Coronary artery (tissue), 2 donors: ENCODE measurements at regions not wholly inside any gene's neighbourhood (a gene's known extent, or its start where the extent isn't known, plus 50 kb on each side); places are given as distances from the start of the nearest gene placed in this dataset.
"Not testable (repeated sequence)": the region's sequence is repeated elsewhere in the genome, so short reads cannot be mapped to it uniquely, and the experiment has no call there.

ENCODE experiments used
- DNase-seq: peaks from one replicate; pipeline ENCODE4 v3.0.0-alpha.2; 2017; ENCODE audit warnings: low spot score
- H3K27ac ChIP-seq, 2 donors: fragments of 200-600 bp; sonication (generic); one replicate each; pipeline ENCODE4 v1.5.1; 2016 to 2019
- H3K4me3 ChIP-seq: fragments of 200-600 bp; sonication (generic); 2 replicates; pipeline ENCODE4 v1.5.1; 2016; ENCODE audit warnings: mild to moderate bottlenecking, moderate library complexity
- TF ChIP-seq, protein P1 (sequence below): fragments of 200-600 bp; sonication (generic); IDR thresholded peaks from one replicate; pipeline ENCODE4 v1.5.1; 2019; ENCODE audit warnings: antibody characterized with exemption

DNA sequence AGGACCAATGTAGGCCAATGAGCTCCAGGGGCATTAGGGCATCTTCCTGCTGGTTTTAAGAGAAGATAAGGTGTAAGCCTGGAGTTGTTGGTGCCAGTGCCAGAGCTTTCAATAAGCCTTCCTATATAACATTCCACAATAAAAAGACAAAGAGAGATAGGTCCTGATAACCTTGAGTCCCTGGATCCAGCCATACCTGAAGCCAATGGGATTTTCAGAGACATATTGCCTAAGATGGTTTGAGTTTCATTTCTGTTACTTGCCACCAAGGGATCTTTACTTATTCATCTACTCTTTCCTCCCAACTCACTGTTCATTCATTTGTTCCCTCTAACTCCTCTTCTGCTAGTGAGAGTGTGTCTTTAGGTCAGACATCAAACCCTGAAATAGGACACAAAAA lies 68.8 kb upstream of the CAPZB start:
- TF ChIP-seq, protein P1, sequence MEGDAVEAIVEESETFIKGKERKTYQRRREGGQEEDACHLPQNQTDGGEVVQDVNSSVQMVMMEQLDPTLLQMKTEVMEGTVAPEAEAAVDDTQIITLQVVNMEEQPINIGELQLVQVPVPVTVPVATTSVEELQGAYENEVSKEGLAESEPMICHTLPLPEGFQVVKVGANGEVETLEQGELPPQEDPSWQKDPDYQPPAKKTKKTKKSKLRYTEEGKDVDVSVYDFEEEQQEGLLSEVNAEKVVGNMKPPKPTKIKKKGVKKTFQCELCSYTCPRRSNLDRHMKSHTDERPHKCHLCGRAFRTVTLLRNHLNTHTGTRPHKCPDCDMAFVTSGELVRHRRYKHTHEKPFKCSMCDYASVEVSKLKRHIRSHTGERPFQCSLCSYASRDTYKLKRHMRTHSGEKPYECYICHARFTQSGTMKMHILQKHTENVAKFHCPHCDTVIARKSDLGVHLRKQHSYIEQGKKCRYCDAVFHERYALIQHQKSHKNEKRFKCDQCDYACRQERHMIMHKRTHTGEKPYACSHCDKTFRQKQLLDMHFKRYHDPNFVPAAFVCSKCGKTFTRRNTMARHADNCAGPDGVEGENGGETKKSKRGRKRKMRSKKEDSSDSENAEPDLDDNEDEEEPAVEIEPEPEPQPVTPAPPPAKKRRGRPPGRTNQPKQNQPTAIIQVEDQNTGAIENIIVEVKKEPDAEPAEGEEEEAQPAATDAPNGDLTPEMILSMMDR: no peak
- Histone ChIP-seq H3K27ac (no peak overlapping the region), H3K4me3 (no peak overlapping the region)
- DNase-seq: no peak

DNA sequence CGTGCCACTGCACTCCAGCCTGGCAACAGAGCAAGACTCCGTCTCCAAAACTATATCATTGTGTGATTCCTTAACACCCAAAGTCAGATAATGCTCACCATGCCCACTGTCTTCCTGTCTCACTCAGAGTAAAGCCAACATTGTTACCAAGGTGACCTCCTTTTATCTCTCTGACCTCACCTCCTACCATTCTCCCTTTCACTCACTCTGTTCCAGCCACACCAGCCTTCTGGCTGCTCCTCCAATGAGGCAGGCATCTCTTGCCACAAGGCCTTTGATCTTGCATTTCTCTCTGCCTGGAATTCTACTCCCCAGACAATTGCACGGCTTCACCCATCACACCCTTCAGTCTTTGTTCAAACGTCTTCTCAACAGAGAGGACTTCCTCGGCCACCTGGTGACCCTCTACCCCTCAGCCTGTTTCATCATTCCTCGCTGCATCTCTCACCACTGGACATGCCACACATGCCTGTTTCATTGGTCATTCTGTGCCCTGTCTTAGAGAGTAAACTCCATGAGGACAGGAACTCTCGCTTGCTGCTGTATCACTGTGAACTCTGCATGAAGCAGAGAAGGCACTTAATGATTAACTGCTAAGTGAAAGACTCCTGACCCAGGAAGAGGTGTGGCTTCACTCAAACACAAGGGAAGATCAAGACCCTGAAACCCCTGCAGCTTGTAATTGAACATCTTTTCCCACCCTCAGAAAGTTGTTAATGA lies 67.1 kb upstream of the CAPZB start:
- no peak overlapping the region for H3K27ac ChIP-seq
- no peak overlapping the region for H3K4me3 ChIP-seq
- no peak for DNase-seq
- TF ChIP-seq, protein P1: no peak

DNA sequence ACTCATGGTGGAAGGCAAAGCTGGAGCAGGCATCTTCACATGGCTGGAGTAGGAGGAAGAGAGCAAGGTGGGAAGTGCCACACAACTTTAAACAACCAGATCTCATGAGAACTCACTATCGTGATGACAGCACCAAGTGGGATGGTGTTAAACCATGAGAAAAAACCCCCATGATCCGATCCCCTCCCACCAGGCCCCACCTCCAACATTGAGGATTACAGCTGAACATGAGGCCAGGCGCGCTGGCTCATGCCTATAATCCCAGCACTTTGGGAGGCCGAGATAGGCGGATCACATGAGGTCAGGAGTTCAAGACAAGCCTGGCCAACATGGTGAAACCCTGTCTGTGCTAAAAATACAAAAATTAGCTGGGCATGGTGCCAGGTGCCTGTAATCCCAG lies 66.5 kb upstream of the CAPZB start:
- H3K27ac ChIP-seq, H3K4me3 ChIP-seq, DNase-seq: not testable (repeated sequence)

DNA sequence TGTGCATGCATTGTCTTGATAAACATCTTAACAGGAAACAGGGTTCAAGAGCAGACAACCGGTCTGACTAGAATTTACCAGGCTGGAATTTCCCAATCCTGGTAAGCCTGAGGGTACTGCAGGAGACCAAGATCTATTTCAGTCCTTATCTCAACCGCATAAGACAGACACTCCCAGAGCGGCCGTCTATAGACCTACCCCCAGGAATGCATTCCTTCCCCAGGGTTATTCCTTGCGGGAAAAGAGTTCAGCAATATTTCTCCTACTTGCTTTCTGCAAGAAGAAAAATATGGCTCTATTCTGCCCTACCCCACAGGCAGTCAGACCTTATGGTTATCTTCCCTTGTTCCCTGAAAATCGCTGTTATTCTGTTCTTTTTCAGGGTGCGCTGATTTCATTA lies 65.1 kb upstream of the CAPZB start:
- H3K4me3 ChIP-seq, H3K27ac ChIP-seq, DNase-seq: not testable (repeated sequence)

DNA sequence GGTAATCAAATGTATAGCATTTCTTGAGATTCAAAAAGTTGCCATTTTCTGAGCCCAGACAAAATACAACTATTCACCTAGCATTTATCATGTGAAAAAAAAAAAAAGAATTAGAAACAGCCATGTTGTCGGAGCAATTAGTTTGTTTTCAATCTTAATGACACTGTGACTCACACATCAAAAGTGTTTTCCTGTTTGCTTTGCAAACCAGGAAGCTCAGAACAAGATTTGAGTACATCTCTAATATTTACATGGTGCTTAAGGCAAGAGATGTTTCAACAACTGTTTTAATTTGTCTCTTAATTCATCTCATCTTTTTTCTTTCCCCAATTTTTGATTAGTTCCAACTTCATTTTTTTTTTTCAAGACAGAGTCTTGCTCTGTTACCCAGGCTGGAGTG lies 62.5 kb upstream of the CAPZB start:
- Histone ChIP-seq H3K4me3 (no peak overlapping the region), H3K27ac (no peak overlapping the region)
- no peak for DNase-seq
- TF ChIP-seq, protein P1: no peak

DNA sequence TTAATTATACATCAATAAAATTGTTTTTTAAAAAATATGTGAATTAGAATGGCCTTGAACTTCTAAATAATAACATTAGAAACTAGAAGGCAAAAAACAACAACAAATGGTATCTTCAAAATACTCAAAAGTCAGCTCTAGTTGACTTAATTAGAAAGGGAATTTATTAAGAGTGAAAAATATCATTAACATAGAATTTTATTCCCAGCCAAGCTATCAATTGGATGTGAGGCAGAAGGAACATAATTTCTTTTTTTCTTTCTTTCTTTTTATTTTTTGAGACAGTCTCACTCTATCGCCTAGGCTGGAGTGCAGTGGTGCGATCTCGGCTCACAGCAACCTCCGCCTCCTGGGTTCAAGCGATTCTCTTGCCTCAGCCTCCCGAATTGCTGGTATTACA lies 51.2 kb upstream of the CAPZB start:
- TF ChIP-seq, protein P1: no peak
- Histone ChIP-seq H3K4me3 (no peak overlapping the region), H3K27ac (no peak overlapping the region)
- no peak for DNase-seq

DNA sequence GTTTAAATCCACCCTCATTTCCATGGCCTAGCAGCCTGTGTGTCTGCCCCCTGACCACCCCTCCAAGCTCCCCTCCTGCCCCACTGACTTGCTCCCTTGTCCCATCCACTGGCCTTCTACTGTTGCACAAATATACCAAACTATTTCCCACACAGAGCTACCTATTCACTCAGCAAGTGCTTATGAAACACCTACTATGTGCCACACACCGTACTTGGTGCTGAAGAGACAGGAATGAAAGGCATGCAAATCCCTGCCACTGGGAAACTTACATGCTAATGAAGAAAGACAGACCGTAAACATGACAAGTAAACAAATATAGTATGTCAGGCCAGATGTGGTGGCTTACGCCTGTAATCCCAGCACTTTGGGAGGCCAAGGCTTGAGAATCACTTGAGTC lies 49.9 kb upstream of the CAPZB start:
- Histone ChIP-seq H3K27ac (no peak overlapping the region), H3K4me3 (no peak overlapping the region)
- TF ChIP-seq, protein P1: no peak
- no peak for DNase-seq
